WTC11 (cell line): ENCODE measurements at regions not wholly inside any gene's neighbourhood (a gene's known extent, or its start where the extent isn't known, plus 50 kb on each side); places are given as distances from the start of the nearest gene placed in this dataset.

Experiments
- ATAC-seq: fragments of 200-7000 bp; cut with Tn5 transposase; 2 replicates; pipeline ENCODE4 v1.10.0; 2021; ENCODE audit warnings: mild to moderate bottlenecking, moderate library complexity
- CTCF ChIA-PET: fragments of 300-600 bp; sonication (Branson Sonifier 250); formaldehyde crosslinking; loops from one replicate; lab custom pipeline; 2021; ENCODE audit warnings: antibody characterized with exemption; lab: Charles Lee
- POLR2A ChIA-PET: fragments of 350-600 bp; sonication (Branson Sonifier 250); formaldehyde crosslinking; loops from one replicate; lab custom pipeline; 2021; ENCODE audit warnings: antibody characterized with exemption; lab: Charles Lee
- DNase-seq: peaks from one replicate; pipeline ENCODE4 v3.0.0; 2021; ENCODE audit warnings: low spot score
- H3K27ac Mint-ChIP-seq: 2 replicates; pipeline ENCODE4 v1.8.0; 2021; ENCODE audit warnings: mixed read lengths
- H3K27me3 Mint-ChIP-seq: 2 replicates; pipeline ENCODE4 v1.8.0; 2021; ENCODE audit warnings: low read depth, mild to moderate bottlenecking, moderate library complexity, mixed read lengths
- H3K36me3 Mint-ChIP-seq: 2 replicates; pipeline ENCODE4 v1.8.0; 2021; ENCODE audit warnings: mixed read lengths
- H3K4me1 Mint-ChIP-seq: 2 replicates; pipeline ENCODE4 v1.8.0; 2022; ENCODE audit warnings: mixed read lengths
- H3K4me3 Mint-ChIP-seq: 2 replicates; pipeline ENCODE4 v1.8.0; 2021; ENCODE audit warnings: mild to moderate bottlenecking, moderate library complexity, mixed read lengths
- H3K9me3 Mint-ChIP-seq: 2 replicates; pipeline ENCODE4 v1.8.0; 2021; ENCODE audit warnings: mixed read lengths
- AR ChIP-seq: fragments of 250-450 bp; sonication (Bioruptor Pico); IDR thresholded peaks from 2 replicates; pipeline ENCODE4 v1.9.0; 2021; ENCODE audit warnings: mild to moderate bottlenecking
- ARID4B ChIP-seq: sonication (generic); formaldehyde crosslinking; IDR thresholded peaks from 2 replicates; pipeline ENCODE4 v1.8.0; 2023; ENCODE audit warnings: missing genetic modification reagents, mild to moderate bottlenecking, borderline replicate concordance
- ATF1 ChIP-seq: sonication (generic); formaldehyde crosslinking; IDR thresholded peaks from 2 replicates; pipeline ENCODE4 v1.8.1; 2023; ENCODE audit warnings: mild to moderate bottlenecking, moderate library complexity, missing genetic modification reagents
- EMX1 ChIP-seq: fragments of 250-450 bp; sonication (Bioruptor Pico); IDR thresholded peaks from 2 replicates; pipeline ENCODE4 v1.8.0; 2021; ENCODE audit warnings: mild to moderate bottlenecking
- FOXK1 ChIP-seq: sonication (generic); formaldehyde crosslinking; IDR thresholded peaks from 2 replicates; pipeline ENCODE4 v1.8.0; 2022; ENCODE audit warnings: mild to moderate bottlenecking, moderate library complexity, missing genetic modification reagents
- FOXP1 ChIP-seq: sonication (generic); formaldehyde crosslinking; IDR thresholded peaks from 2 replicates; pipeline ENCODE4 v1.8.0; 2022; ENCODE audit warnings: missing genetic modification reagents, mild to moderate bottlenecking, moderate library complexity, borderline replicate concordance
- IRF1 ChIP-seq: sonication (generic); formaldehyde crosslinking; IDR thresholded peaks from 2 replicates; pipeline ENCODE4 v1.8.0; 2023; ENCODE audit warnings: missing genetic modification reagents
- KAT7 ChIP-seq: sonication (generic); formaldehyde crosslinking; IDR thresholded peaks from 2 replicates; pipeline ENCODE4 v1.8.1; 2023; ENCODE audit warnings: missing genetic modification reagents, mild to moderate bottlenecking, borderline replicate concordance
- TP53 ChIP-seq: sonication (generic); formaldehyde crosslinking; IDR thresholded peaks from 2 replicates; pipeline ENCODE4 v1.8.1; 2023; ENCODE audit warnings: mild to moderate bottlenecking, missing genetic modification reagents
- ZBTB43 ChIP-seq: sonication (generic); formaldehyde crosslinking; IDR thresholded peaks from 2 replicates; pipeline ENCODE4 v1.8.1; 2023; ENCODE audit warnings: mild to moderate bottlenecking, missing genetic modification reagents
- ZNF425 ChIP-seq: fragments of 250-450 bp; sonication (Bioruptor Pico); conservative IDR thresholded peaks from 2 replicates; pipeline ENCODE4 v1.9.0; 2021; ENCODE audit warnings: mild to moderate bottlenecking
- ZNF532 ChIP-seq: fragments of 250-450 bp; sonication (Bioruptor Pico); IDR thresholded peaks from 2 replicates; pipeline ENCODE4 v1.9.0; 2021; ENCODE audit warnings: mild to moderate bottlenecking, borderline replicate concordance

- TF ChIP-seq ZNF532 (CRISPR knock-in tag) (no peak), FOXP1 (CRISPR knock-in tag) (no peak), KAT7 (CRISPR knock-in tag) (no peak)
Observed at GRCh38 chr16:55184052-55184451, 140.0 kb upstream of the IRX6 start (continued).

GRCh38 chr16:55184619-55185018, 139.4 kb upstream of the IRX6 start:
- ChIA-PET CTCF (interaction anchor here (0.8 to 1.2 kb wide), 2 partner anchors 29 to 139 kb away, joined by 3 read pairs; partner anchors contain the start of gene IRX6), POLR2A (no interaction called here)
- Mint-ChIP-seq H3K36me3 (no peaks in the 10 kb centered on the region), H3K4me3 (no peak overlapping the region), H3K4me1 (peaks cover 24% of the 10 kb centered on the region), H3K27ac (no peak overlapping the region), H3K27me3 (no peaks in the 10 kb centered on the region), H3K9me3 (no peaks in the 10 kb centered on the region)
- TF ChIP-seq TP53 (CRISPR knock-in tag) (no peak), AR (CRISPR knock-in tag) (no peak), IRF1 (no peak), ZBTB43 (CRISPR knock-in tag) (no peak), FOXK1 (no peak), EMX1 (CRISPR knock-in tag) (no peak), ATF1 (CRISPR knock-in tag) (no peak), ZNF425 (no peak), ARID4B (no peak)
- DNase-seq (no peak), ATAC-seq (no peak)
